Activated gamma-delta T cell treated with anti-CD3 and anti-CD28 coated beads, Interleukin-2, amount 50 U/mL, for 16 hours (primary cell): ENCODE measurements at regions not wholly inside any gene's neighbourhood (a gene's known extent, or its start where the extent isn't known, plus 50 kb on each side); places are given as distances from the start of the nearest gene placed in this dataset.
"Not testable (repeated sequence)": the region's sequence is repeated elsewhere in the genome, so short reads cannot be mapped to it uniquely, and the experiment has no call there.

Experiments used
- DNase-seq: peaks from one replicate; pipeline ENCODE4 v3.0.0-alpha.2; 2020; ENCODE audit warnings: low read depth

DNA sequence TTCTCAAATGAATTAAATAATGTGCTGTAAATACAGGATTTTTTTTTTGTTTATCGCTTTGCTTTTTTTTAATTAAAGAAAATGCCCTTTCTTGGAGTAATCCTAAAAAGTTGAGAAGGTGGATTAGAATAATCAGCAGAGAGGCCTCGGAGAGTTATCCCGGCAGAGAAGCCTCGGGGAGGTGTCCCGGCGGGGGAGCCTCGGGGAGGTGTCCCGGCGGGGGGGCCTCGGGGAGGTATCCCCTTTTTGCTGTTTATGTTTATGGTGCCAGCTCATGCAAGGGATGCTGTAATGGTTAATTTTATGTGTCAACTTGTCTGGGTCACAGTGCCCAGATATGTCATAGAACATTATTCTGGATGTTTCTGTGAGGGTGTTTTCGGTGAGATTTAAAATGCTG, 263.0 kb upstream of the TRIB2 start:
- no peak for DNase-seq

GRCh38 chr2:12455661-12456060, 261.1 kb upstream of the TRIB2 start:
- no peak for DNase-seq

GRCh38 chr2:12456293-12457106, 260.2 kb upstream of the TRIB2 start:
- peak; percentile 52 for DNase-seq

DNA sequence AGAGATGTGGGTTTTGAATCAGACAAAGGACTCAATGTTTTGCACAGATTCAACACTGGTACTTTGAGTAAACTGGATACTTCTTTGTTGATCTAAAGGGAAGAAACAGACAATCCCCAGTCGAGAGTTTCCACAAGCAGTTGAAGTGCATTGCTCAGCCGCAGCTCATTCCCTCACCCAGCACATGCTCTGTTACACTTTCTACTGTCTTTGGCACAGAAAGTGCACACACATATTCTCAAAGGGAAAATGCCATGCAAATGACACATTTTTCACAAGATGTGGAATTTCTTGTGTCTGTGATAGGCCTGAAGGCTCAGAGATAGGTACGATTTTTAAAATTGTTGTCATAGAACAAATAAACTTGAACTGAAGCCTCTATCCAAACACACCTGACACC, 258.9 kb upstream of the TRIB2 start:
- no peak for DNase-seq

DNA sequence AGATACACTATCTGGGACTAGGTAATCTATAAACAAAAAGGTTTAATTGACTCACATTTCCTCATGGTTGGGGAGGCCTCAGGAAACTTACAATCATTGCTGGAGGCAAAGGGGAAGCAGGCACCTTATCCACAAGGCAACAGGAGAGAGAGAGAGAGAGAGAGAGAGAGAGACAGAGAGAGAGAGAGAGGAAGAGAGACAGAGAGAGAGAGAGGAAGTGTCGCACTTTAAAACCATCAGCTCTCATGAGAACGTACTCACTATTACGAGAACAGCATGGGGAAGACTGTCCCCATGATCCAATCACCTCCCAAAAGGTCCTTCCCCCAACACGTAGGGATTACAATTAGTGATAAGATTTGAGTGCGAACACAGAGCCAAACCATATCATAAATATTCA, 253.5 kb upstream of the TRIB2 start:
- no peak for DNase-seq

DNA sequence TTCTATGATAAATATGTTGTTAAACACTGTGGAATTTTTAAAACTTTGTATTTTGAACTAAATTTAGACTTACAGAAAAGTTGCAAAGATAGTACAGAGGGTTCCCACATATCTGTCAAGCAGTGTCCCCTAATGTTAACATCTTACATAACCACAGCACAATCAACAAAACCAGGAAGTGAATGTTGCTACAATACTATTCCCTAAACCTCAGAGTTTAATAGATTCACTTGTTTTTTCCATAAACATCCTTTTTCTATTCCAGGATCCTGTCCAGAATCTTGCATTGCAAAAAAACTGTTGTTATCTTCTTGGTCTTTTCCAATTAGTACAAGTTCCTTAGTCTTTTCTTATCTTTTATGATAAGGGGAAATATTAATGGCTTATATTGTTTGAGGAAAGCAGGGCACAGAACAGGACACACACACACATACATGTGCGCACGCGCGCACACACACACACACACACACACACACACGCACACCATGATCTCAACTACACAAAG, 251.1 kb upstream of the TRIB2 start:
- no peak for DNase-seq

DNA sequence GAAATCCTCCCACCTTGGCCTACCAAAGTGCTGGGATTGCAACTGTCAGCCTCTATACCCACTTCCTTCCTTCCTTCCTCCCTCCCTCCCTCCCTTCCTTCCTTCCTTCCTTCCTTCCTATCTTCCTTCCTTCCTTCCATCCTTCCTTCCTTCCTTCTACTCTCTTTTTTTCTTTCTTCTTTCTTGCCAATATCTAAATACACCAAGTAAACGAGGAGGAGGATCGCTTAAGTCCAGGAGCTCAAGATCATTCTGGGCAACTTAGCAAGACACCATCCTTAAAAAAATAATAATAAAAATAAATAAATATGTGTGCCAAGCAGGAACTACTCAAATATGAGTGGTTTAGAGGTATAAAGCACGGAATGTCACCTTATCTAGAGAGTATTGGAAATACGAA, 249.4 kb upstream of the TRIB2 start:
- DNase-seq: no peak

- DNase-seq: no peak
Observed at GRCh38 chr2:12469141-12469561, 247.6 kb upstream of the TRIB2 start.

DNA sequence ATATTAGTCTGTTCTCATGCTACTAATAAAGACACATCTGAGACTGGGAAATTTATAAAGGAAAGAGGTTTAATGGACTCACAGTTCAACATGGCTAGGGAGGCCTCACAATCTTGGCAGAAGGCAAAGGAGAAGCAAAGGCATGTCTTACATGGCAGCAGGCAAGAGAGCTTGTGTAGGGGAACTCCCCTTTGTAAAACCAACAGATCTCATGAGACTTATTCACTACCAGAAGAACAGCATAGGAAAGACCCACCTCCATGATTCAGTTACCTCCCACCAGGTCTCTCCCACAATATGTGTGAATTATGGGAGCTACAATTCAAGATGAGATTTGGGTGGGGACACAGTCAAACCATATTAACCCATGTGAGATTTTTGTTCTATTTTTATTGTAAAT, 244.5 kb upstream of the TRIB2 start:
- DNase-seq: not testable (repeated sequence)

DNA sequence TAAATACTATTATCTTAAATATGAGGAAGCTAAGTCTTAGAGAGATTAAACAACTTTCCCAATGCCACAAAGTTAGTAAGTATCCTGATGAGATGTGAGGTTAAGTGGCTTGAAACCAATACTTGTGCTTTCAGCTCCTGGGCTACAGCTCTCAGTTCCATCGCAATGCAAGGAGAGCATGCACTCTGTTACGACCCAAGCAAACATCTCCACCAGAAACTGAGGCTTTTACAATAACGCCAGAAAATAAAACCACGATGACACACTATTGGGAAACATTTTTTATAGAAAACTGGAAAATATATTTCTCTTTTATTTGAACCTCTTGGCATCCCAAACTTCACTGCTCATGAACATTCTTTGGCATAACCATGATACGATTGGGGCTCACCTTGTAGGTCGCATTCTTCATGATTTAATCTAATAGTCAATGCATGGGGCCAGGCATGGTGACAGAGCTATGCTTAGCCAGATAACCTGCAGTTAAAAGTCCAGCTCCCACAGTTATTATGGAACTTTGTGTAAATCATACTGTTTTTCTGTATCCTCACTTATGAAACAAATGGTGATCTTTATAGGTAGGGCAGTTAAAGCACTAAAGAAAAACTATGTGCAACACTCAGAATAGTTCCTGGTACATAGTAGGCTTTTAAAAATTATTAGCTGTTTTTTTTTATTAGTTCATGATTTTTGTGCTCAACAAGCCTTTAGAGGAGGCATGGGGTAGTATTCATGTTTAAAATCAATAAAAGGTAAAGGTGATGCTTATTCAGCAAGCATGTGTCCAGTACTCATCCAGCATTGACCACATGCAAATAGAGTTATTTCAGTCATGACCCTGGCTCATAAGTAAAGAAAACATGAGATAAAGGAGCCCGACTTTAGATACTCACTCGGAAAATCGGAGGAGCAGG, 238.3 kb upstream of the TRIB2 start:
- no peak for DNase-seq

DNA sequence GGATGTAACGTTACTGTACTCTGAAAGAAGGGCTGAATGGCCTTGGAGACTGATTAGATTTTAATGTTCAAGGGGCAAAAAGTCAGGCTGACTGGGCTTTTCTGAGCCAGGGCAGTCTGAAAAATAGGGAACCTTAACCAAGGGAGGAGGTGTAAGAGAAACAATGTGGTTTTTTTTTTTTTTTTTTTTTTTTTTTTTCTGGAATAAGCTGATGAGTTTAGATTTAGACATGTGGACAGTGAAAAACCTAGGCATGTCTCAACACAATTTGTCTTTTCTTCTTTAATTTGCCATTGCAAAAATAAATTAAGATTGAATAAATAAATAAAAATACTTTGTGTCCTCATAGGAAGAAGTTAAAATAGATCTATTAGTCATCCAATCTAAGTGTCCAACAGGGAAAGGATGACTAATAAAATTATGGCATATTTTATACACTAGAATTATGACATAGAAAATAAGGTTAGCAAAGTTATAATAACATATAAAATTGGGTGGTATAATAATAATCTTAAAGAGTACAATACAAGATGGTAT, 237.6 kb upstream of the TRIB2 start:
- DNase-seq: no peak

GRCh38 chr2:12484536-12485115, 232.1 kb upstream of the TRIB2 start:
- DNase-seq: no peak

- DNase-seq: no peak
Observed at GRCh38 chr2:12486205-12487118, 230.3 kb upstream of the TRIB2 start.

- DNase-seq: no peak
Observed at GRCh38 chr2:12487253-12488004, 229.3 kb upstream of the TRIB2 start.

DNA sequence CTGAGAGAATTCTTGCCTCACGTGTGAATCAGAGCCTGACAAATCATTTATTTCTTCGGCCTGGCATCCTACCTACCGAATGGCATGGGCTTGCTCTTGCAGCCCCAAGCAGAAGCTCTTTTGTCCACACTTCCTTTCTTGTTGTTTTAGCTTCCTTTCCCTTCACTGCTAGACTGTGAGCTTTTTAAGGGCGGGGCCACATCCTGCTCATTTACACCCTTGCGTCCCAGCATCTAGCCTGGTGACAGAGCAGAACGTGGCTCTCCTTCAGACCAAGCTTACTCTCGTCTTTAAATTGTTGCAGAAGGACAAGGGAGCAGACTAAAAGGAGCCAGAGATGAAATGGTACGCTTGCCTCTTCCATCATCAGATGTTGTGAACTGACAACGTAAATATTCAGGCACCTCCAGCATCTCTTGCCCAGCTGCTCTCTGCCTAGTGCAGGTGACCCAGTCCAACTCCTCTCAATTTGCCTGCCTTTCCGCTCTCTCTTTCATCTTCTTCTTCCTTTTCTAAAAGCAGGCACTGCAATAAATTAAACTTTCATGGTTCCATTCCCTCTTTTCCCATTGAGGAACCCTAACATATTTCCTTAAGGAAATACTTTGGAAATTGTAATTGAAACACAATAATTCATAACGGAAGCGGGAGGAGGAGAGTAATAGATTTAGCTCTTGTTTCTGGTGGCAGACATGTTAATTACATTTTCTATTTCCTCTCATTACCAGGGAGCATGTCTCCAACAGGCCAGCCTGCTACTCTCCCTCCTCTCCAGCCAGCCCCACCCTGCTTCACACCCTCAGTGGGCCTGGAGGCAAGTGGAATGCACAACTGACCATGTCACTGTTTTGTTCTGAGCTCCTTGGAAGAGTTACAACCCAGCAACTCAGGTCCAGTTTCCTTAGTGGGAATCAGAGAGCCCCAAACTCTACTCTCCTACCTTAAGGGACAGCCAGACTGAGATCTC, 228.1 kb upstream of the TRIB2 start:
- DNase-seq: no peak

DNA sequence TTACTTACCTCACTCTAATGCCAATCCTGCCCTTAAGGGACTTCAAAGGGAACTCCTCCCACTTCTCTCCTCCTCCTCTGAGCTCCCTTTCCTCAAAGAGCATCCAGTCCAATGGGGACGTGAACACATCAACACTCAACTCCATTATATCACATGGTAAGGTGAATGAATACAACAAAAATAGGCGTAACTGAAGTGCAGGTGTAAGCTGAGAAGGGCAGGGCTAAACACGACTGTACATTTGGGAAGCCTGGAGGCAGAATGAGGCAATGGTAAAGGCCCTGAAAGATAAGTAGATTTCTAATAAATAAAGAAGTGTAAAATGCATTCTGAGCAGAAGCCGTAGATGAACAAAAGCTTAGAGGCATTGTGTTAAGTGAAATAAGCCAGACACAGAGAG, 226.1 kb upstream of the TRIB2 start:
- no peak for DNase-seq

DNA sequence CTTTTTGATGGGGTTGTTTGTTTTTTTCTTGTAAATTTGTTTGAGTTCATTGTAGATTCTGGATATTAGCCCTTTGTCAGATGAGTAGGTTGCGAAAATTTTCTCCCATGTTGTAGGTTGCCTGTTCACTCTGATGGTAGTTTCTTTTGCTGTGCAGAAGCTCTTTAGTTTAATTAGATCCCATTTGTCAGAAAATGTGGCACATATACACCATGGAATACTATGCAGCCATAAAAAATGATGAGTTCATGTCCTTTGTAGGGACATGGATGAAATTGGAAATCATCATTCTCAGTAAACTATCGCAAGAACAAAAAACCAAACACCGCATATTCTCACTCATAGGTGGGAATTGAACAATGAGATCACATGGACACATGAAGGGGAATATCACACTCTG, 224.4 kb upstream of the TRIB2 start:
- not testable (repeated sequence) for DNase-seq

- DNase-seq: no peak
Observed at GRCh38 chr2:12493031-12493513, 223.7 kb upstream of the TRIB2 start.

DNA sequence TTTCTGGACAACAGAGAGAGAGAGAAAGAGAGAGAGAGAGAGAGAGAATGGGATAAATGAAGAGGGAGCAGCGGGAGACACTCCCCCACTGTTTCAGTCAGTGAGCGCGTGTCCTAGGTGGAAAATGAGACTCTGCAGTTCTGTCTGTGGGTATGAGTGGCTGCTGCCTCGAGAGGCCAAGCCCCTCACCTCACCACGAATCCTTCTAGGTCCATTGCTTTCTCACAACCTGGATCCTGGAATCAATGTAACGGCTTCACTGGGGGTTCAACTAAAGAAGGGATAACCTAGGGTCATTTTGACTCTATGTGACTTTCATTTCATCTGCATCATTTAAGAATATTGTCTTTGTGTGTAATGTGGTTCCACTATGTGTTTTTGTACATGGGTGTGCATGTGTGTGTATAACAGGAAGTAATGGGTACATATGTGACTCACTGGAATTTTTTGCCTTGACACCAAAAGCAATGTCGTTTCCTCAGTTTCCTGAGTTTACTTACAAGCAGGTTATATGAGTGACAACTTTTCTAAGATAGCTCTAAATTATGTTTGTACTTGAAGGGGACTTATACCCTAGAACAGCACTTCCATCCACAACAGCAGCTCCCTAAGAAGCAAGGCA, 221.4 kb upstream of the TRIB2 start:
- no peak for DNase-seq
